CD4-positive, alpha-beta T cell treated with Interleukin-4 for 1 hour (primary cell): ENCODE measurements at regions not wholly inside any gene's neighbourhood (a gene's known extent, or its start where the extent isn't known, plus 50 kb on each side); places are given as distances from the start of the nearest gene placed in this dataset.

Experiments
- DNase-seq, 2 donors: peaks; one replicate each; pipeline ENCODE4 v3.0.0-alpha.2; 2020 to 2022

- DNase-seq: no peak
Measured at GRCh38 chr12:115101520-115101919, 417.5 kb upstream of the TBX3 start.

DNA sequence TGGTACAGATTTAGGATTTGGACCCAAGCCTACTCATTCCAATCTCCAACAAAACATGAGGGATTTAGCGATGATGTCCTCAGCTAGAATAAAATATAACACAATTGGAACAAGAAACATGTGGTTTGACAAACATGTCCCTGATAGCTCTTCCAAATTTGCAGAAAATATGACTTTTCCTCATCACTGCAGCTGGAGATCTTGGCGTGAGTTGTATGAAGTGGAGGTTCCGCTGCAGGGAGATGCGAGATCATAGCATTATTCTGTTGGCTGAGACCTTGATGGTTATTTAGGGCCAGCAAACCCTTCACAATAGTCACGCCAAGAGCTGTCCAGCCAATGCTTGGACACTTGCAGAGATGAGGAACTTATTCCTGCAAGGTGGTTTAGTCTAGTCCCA, 413.4 kb upstream of the TBX3 start:
- DNase-seq: no peak

DNA sequence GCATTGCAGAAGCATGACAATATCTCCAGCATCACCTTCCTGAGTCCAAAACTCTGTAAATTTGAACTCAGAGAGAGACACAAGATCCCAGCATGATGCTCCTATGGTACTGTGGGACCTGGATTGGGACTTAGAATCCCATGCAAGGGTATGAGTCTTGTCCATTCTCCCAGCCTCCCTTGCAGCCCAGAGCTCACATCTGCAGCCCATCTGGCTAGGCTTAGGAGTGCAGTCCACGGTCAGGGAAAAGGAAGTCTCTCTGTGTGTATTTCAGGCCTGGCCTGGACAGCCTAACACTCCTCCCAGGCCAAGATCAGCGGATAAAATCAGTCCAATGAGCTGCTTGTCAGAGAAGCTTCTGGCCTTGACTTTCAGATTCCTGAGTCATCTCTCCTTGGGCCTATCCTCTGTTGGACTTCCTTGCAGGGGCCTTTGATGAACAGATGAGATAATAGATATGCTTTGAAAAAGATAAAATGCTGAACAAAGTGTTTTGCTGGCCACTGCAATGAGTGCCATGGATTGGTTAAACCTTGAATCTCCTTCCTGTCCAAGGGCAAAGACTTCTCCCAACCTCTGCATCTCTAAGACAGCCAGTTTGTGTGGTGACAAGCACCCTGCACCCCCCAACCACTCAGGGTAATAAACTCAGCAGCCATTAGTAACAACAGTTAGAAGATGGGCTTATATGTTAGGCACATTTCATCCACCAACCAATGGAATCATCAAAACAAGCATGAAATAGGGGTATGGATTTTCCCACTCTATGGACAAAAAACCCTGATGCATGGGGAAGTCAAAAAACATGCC, 412.8 kb upstream of the TBX3 start:
- no peak for DNase-seq

GRCh38 chr12:115095073-115095748, 411.2 kb upstream of the TBX3 start:
- no peak for DNase-seq

- no peak for DNase-seq
Measured at GRCh38 chr12:115094163-115094816, 410.3 kb upstream of the TBX3 start.

DNA sequence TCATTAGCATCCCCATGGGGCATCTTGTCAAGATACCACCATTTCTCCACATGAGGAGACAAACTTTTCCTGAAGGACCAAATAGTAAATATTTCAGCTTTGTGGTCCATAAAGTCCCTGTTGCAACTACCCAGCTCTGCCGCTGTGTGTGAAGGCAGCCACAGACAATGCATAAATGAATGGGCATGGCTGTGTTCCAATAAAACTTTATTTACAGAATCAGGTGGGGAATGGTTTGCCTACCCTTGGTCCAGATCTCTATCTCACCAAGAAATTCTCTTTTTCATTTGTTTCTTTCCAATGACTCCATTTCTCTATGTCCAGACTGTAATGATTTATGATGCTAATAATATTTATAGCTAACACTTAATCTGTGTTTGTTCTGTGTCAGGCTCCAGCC, 409.3 kb upstream of the TBX3 start:
- no peak for DNase-seq

GRCh38 chr12:115090783-115091182, 406.8 kb upstream of the TBX3 start:
- DNase-seq: no peak

DNA sequence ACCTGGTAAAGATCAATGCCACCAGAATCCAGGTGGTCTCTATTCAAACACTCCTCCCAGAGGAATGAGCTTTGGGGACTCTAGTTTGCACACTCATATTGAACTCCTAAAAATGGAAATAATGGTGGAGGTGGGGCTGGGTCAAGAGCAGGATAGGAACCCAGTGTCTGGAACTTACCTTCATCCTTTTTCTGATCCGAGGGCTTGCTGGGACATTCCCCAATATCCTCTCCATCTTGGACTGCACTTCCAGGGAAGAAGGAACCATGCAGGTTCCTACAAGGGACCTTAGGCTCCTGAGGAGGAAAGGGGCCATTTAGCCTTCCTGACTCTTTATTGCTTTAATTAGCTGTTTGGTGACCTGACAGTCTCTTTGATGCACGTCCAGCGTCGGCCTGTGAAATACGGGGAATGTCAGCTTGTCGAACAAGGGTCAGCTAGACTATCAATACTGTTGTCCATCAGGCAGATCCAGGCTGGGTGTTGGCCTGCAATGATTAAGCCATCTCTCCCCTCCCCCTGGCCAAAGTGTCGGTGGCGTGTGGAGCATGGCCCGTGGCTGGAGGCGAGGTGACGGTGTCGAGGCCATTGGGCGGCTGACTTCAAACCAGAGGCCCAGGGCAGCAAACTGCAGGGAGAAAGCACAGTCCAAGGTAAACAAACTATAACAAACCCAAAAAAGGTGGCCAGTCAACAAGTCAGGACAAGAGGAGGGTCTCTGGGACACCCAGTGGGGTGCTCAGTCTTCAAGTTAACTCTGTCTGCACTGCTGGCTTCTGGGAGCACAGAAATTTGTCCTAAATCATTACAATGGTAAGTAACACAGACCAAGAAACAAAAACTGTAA, 405.2 kb upstream of the TBX3 start:
- DNase-seq: no peak

- no peak for DNase-seq
Measured at GRCh38 chr12:115088328-115088994, 404.5 kb upstream of the TBX3 start.

DNA sequence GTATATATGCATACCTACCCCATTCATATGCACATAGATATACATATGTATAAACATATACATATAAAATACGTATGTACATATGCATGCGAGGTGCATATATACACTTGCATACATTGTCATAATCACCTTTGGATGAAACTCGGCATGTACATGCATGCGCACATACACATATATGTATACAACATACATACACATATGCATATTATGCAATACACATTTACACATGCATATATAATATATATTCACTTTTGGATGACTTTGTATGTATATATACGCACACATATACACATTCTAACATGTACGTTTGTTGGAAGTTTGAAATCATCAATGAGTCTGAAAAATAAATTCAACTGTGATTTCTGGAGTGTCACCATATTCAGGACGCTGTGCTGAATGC, 401.6 kb upstream of the TBX3 start:
- DNase-seq: no peak

- no peak for DNase-seq
Measured at GRCh38 chr12:115079760-115080159, 395.8 kb upstream of the TBX3 start.

DNA sequence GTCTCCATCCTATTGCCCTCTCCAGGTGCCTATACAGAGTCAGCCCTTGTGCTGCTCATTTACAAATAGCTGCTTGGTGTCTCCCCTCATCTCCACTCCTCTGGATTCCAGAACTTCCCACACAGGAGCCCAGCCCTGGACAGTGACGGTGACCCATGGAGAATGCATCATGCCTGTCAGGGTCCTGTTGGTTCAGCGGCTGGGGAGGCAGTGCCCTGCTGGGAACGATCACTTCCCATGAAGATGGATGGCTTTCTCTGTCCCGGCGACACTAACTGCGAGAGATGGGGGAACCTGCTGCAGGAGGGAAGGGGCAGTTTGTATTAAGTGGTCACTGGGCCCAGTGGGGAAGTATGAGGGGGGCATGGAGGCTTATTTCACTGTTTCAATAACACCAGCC, 395.0 kb upstream of the TBX3 start:
- no peak for DNase-seq

DNA sequence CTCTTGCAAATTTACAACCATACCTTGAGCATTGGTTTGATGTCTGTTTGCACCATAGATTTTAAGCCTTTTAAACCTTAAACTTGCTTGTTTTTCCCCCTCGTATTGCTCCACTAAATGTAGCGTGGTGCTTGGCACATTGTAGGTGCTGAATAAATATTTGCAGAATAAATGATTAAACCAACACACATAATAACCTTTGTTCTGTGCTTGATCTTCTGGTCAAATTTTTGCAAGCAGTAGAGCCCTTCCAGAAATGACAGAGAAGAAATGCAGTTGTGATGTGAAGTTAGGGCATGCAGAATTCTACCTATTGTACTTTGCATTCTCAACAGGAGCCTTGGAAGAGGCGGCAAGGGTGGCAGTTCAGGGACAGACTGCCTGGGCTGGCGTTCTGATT, 394.4 kb upstream of the TBX3 start:
- no peak for DNase-seq

DNA sequence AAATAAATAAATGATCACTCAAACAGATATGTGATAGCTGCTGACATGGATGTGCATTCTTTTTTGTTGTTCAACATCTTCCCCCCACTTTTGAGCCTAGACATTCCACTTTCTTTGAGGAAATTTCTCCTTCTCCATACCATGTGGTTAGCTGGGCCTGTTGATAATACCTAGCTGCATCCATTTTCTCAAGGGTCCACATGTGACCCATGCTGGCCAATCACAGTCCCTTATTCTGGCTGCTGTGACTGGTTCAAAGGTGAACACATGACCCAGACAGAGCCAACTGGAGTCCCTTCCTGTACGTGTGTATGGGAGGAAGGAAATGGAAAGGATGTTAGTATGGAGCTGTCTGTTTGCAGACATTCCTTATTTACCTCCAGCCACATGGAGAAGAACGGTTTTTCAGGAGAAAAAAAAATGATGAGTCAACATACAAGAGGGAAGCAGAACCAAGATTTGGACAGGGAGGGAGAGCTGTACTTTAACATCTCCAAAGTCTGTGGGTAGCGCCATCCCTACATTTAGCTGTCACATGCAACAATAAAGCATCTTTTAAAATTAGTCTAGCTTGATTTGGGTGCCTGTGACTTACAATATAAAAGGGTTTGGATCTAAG, 391.7 kb upstream of the TBX3 start:
- no peak for DNase-seq

DNA sequence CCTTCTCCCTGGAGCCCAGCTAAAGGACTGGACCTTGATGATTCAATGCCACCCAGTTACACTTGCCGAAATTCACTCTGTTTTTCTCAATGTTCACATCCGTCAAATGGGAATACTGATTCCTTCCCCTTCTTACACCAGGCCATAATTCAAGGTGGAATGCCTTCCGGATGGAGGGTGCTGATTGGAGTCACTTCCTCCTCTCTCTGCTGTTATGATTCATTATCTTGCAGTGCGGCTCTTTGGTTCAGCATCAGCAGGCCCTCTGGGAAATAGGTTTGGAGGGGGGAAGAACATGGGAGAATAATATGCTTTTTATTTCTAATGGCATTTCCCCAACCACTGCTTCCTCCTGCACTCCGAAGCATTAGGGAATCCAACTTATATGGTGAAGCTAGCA, 390.6 kb upstream of the TBX3 start:
- no peak for DNase-seq

DNA sequence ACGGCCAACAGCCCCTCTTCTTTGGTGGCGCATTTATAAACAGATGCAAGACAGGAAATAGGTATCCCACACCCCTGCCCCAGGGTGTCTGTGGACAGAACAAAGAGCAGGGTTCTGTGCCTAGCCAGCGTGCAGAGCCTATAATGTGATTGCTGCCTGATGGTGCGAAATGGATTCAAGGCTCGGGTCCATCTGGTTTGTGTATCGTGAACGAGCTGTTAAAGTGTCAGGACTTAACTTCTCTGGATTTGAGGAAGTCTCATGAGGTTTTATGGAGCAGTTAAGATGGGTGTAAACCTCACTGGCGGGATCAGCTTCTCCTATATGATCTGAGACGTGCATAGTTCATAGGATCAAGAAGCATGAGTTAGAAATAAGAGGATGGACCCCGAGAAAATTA, 388.7 kb upstream of the TBX3 start:
- DNase-seq: no peak

DNA sequence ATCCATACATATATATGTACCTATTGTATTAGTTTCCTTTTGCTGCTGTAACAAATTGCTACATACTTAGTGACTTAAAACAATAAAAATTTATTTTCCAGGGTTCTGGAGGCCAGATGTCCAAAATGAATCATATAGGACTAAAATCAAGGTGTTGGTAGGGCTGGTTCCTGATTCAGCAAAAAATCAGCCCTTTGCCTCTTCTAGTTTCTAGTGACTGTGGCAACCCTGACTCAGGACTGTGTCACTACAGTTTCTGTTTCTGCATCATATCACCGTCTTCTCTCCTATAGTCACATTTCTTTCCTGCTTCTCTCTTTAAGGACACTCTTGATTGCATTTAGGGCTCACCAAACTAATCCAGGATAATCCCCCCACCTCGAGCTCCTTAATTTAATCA, 386.3 kb upstream of the TBX3 start:
- no peak for DNase-seq

DNA sequence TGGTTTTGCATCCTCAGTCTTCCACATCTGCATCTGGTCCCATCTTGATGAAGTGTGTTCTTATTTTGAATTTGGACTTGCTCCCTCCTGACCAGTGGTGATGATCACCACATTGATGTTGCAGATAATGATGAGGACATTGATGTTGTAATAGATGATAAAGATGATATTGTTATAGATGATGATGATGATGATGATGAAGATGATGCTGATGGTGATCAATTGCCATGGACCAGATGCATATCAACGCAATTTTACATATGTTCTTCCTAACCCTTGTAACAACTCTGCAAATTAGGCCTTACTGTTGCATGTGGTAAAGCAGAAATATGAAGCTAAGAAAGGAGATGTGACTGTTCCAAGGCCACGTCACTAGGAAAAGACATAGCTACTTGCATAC, 380.3 kb upstream of the TBX3 start:
- no peak for DNase-seq

DNA sequence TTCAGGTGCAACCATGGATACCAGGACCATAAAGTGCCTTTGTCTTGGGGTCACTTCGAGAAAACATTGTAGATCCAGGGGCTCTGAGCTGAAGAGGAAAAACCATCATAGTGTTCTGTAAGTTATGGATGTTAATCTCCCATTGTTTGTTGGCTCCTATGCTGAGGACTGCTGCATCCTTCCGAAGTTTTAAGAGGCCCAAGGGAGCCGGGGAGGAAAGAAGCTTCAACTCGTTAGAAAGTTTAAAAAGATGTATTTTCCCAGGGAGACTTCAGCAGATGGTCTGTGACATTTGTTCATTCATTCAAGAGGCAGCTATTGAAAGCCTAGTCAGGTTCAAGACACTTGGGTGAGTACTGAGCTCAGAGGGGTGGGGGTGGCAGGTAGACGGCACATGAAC, 378.8 kb upstream of the TBX3 start:
- DNase-seq: no peak

DNA sequence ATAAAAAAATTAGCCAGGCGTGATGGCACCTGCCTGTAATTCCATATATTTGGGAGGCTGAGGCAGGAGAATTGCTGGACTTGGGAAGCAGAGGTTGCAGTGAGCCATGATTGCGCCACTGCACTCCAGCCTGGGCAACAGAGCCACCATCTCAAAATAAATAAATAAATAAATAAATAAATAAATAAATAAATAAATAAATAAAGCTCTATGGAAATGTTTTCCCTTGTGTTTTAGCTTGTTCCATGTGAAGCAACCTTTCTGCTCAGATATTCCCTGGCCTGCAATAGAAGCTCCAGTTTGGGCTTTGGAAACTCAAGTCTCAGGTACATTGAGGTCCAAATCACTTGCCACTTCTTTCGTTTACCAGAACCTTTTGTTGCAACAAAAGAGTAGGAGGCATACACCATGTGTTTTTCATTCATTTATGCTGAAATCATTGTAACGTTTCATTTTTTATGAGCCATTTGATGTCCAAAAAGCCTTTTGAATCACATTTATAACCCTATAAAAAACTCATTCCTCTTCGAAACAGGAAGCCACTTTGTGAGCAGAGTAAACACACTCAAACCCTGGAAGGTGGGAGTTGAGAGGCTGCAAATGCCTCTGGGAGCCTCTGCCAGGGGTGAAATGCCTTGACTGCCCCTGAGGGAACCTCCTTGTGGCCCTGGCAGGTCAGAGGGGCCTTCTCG, 376.6 kb upstream of the TBX3 start:
- DNase-seq: no peak

DNA sequence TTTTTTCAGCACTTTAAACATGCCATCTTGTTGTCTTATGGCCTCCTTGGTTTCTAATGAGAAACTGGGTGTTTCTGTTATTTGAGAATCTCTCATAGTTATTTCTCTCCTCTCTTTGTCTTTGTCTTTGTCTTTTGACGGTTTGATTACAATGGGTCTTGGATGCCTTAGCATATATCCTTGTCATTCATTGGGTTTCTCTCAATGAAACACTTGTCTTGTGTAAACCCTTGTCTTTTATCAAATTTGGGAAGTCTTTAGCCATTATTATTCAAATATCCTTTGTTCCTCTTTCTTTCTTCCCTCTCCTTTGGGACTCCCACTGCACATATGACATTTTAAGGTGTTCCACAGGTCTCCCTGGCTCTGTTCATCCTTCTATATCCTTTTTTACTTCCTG, 373.5 kb upstream of the TBX3 start:
- no peak for DNase-seq

GRCh38 chr12:115051378-115051777, 367.4 kb upstream of the TBX3 start:
- DNase-seq: no peak
